Trophoblast cell (in vitro differentiated cells and primary cell): ENCODE measurements at regions not wholly inside any gene's neighbourhood (a gene's known extent, or its start where the extent isn't known, plus 50 kb on each side); places are given as distances from the start of the nearest gene placed in this dataset.
"Not testable (repeated sequence)": the region's sequence is repeated elsewhere in the genome, so short reads cannot be mapped to it uniquely, and the experiment has no call there.

Experiments
- DNase-seq, 2 donors: peaks; one replicate each; pipeline ENCODE4 v3.0.0-alpha.2; 2016
- H2AFZ ChIP-seq: 2 replicates; pipeline ENCODE4 v1.6.1; 2013; ENCODE audit warnings: low read length, moderate library complexity, mild to moderate bottlenecking; ENCODE audit not compliant: insufficient read depth, poor library complexity
- H2AK5ac ChIP-seq: 2 replicates; pipeline ENCODE4 v1.6.1; 2013; ENCODE audit warnings: mild to moderate bottlenecking, low read length
- H2BK120ac ChIP-seq: 2 replicates; pipeline ENCODE4 v1.6.1; 2013; ENCODE audit warnings: low read length, mild to moderate bottlenecking, moderate library complexity; ENCODE audit not compliant: insufficient read depth, poor library complexity
- H2BK12ac ChIP-seq: 2 replicates; pipeline ENCODE4 v1.6.1; 2013; ENCODE audit warnings: mild to moderate bottlenecking, low read length, moderate library complexity
- H2BK5ac ChIP-seq: 2 replicates; pipeline ENCODE4 v1.6.1; 2013; ENCODE audit warnings: low read length, low read depth, moderate library complexity, mild to moderate bottlenecking; ENCODE audit not compliant: poor library complexity
- H3K14ac ChIP-seq: 2 replicates; pipeline ENCODE4 v1.6.1; 2013; ENCODE audit warnings: mild to moderate bottlenecking, low read length
- H3K18ac ChIP-seq: 2 replicates; pipeline ENCODE4 v1.6.1; 2013; ENCODE audit warnings: mild to moderate bottlenecking, low read length
- H3K23ac ChIP-seq: 2 replicates; pipeline ENCODE4 v1.6.1; 2013; ENCODE audit warnings: low read length
- H3K27ac ChIP-seq: 2 replicates; pipeline ENCODE4 v1.5.1; 2013; ENCODE audit warnings: low read depth, mild to moderate bottlenecking, inconsistent platforms, low read length, moderate library complexity
- H3K27me3 ChIP-seq: 2 replicates; pipeline ENCODE4 v1.6.1; 2013; ENCODE audit warnings: inconsistent platforms, mild to moderate bottlenecking, low read length, moderate library complexity; ENCODE audit not compliant: insufficient read depth
- H3K36me3 ChIP-seq, 2 experiments: 1 replicate in 1 of 2; 2 replicates in 1 of 2; pipeline ENCODE4 v1.6.1; 2013; ENCODE audit warnings: low read length in 2 of 2, mild to moderate bottlenecking in 2 of 2, moderate library complexity in 1 of 2; ENCODE audit not compliant: insufficient read depth in 2 of 2, control insufficient read depth in 1 of 2
- H3K4ac ChIP-seq: 2 replicates; pipeline ENCODE4 v1.6.1; 2013; ENCODE audit warnings: low read depth, mild to moderate bottlenecking, low read length, moderate library complexity
- H3K4me1 ChIP-seq, 2 experiments: 1 replicate in 1 of 2; 2 replicates in 1 of 2; pipeline ENCODE4 v1.6.1; 2013; ENCODE audit warnings: low read length in 2 of 2, mild to moderate bottlenecking in 2 of 2, moderate library complexity in 1 of 2; ENCODE audit not compliant: insufficient read depth in 2 of 2, control insufficient read depth in 1 of 2
- H3K4me2 ChIP-seq: 2 replicates; pipeline ENCODE4 v1.6.1; 2013; ENCODE audit warnings: inconsistent platforms, mild to moderate bottlenecking, low read length, moderate library complexity
- H3K4me3 ChIP-seq: 2 replicates; pipeline ENCODE4 v1.5.1; 2013; ENCODE audit warnings: mild to moderate bottlenecking, low read depth, low read length, inconsistent platforms
- H3K79me1 ChIP-seq: one replicate; pipeline ENCODE4 v1.6.1; 2013; ENCODE audit warnings: low read length
- H3K79me2 ChIP-seq: 2 replicates; pipeline ENCODE4 v1.6.1; 2013; ENCODE audit warnings: low read length, mild to moderate bottlenecking; ENCODE audit not compliant: control insufficient read depth, insufficient read depth, poor library complexity
- H3K9ac ChIP-seq: 2 replicates; pipeline ENCODE4 v1.6.1; 2013; ENCODE audit warnings: mild to moderate bottlenecking, low read length
- H3K9me3 ChIP-seq: 2 replicates; pipeline ENCODE4 v1.6.1; 2013; ENCODE audit warnings: low read depth, mild to moderate bottlenecking, control low read depth, inconsistent platforms, low read length; ENCODE audit not compliant: insufficient read depth
- H4K12ac ChIP-seq: 2 replicates; pipeline ENCODE4 v1.6.1; 2013; ENCODE audit warnings: low read depth, mild to moderate bottlenecking, low read length, moderate library complexity
- H4K8ac ChIP-seq: 2 replicates; pipeline ENCODE4 v1.6.1; 2013; ENCODE audit warnings: low read depth, mild to moderate bottlenecking, low read length, moderate library complexity
- H4K91ac ChIP-seq: one replicate; pipeline ENCODE4 v1.6.1; 2013; ENCODE audit warnings: low read depth, mild to moderate bottlenecking, low read length, moderate library complexity
- WGBS: extraction: QIAGEN DNeasy Blood & Tissue Kit; methylation state at CpG from one replicate; pipeline ENCODE4 v1.1.7; 2013; ENCODE audit warnings: missing lambda C conversion rate; ENCODE audit not compliant: insufficient read length, insufficient coverage; ENCODE audit errors: extremely low coverage; 5-methylcytosine and 5-hydroxymethylcytosine counted together

DNA sequence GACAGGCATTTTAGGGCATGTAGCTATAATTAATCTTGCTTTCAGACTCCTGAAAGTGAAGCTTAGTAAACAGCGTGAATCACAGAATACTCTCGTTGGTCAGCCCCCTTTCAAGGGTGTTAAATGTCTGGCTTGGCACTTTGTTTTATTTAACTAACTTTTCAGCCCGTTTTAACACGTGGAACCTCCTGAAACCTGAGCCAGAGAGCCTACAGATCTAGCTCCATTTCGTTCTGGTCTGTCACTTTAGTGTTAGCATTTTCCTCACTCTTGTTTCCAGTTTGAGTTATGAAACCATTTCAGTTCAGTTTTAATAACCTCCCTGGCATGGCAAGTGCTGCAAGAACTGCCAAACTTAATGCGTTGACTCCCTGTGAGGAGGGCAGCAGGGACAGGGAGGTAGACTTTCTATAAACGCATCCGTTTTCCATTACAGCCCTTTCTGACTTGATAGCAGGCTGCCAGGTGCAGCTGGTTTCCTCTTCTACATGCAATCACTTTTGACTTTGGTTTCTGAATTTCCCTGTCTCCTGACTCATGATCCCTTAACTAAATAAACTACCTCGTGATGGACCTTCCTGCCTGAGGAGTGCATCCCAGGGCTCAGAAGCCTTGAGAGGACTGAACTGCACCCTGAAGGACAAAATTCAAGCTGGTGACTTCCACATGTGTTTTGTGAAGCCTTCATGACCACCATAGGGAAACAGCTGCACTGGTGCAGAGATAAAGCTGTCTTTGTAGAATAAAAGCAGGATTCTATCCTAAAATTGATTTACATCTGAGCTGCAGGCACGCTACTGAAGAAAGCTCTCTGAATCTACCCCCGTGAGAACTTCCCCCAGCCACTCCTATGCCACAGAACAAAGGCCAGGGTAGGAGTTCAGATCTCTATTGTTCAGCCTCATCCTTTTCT, 192.6 kb downstream of the DLEU7 start:
- H3K14ac ChIP-seq: no peak overlapping the region
- H3K23ac ChIP-seq: no peak overlapping the region
- H2BK5ac ChIP-seq: peak overlapping the region; percentile 40
- H2BK120ac ChIP-seq: no peak overlapping the region
- WGBS: no CpG with 5 or more reads among the region's 11 CpGs
- no peaks in the 10 kb centered on the region for H3K79me2 ChIP-seq
- no peaks in the 10 kb centered on the region for H3K27me3 ChIP-seq
- no peak overlapping the region for H3K9ac ChIP-seq
- H4K8ac ChIP-seq: no peak overlapping the region
- H4K12ac ChIP-seq: no peak overlapping the region
- DNase-seq: no peak
- no peak overlapping the region for H2AFZ ChIP-seq
- no peaks in the 10 kb centered on the region for H3K4me1 ChIP-seq
- no peak overlapping the region for H4K91ac ChIP-seq
- H3K36me3 ChIP-seq: no peaks in the 10 kb centered on the region
- no peaks in the 10 kb centered on the region for H3K9me3 ChIP-seq
- no peak overlapping the region for H3K18ac ChIP-seq
- H3K4me3 ChIP-seq: no peak overlapping the region
- no peak overlapping the region for H3K4me2 ChIP-seq
- H3K27ac ChIP-seq: no peak overlapping the region
- no peak overlapping the region for H2BK12ac ChIP-seq
- H2AK5ac ChIP-seq: no peak overlapping the region
- H3K79me1 ChIP-seq: no peaks in the 10 kb centered on the region
- H3K4ac ChIP-seq: no peak overlapping the region

DNA sequence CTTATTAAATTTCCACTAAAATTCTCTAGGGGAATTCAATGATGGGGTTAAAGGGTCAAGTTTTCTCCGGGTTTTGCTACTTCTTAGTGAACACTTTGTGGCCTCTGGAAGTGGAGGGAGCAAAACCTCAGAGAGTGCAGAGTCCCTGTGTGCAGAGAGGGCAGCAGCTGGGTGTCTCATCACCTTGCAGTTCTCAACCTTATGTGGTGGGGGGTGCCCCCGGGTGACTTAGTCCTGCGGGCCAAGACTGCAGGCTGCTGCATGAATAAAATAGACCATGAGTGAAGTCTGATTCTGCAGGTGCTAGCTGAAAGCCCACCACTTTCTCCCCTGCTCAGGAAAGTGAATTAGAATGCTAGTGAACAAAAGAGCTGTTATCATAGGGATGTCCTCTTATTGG, 191.6 kb downstream of the DLEU7 start:
- H2AK5ac ChIP-seq: no peak overlapping the region
- H2BK5ac ChIP-seq: no peak overlapping the region
- no peaks in the 10 kb centered on the region for H3K79me2 ChIP-seq
- H3K9ac ChIP-seq: no peak overlapping the region
- no peak overlapping the region for H3K23ac ChIP-seq
- H3K79me1 ChIP-seq: no peaks in the 10 kb centered on the region
- H3K4me3 ChIP-seq: no peak overlapping the region
- no peak overlapping the region for H3K27ac ChIP-seq
- H2BK120ac ChIP-seq: no peak overlapping the region
- no CpG with 5 or more reads among the region's 3 CpGs for WGBS
- no peak overlapping the region for H4K8ac ChIP-seq
- H3K18ac ChIP-seq: no peak overlapping the region
- no peaks in the 10 kb centered on the region for H3K36me3 ChIP-seq
- H4K91ac ChIP-seq: no peak overlapping the region
- H4K12ac ChIP-seq: no peak overlapping the region
- H3K4ac ChIP-seq: no peak overlapping the region
- H3K4me1 ChIP-seq: no peaks in the 10 kb centered on the region
- H3K4me2 ChIP-seq: no peak overlapping the region
- no peaks in the 10 kb centered on the region for H3K9me3 ChIP-seq
- no peak for DNase-seq
- no peak overlapping the region for H2BK12ac ChIP-seq
- H3K14ac ChIP-seq: no peak overlapping the region
- no peak overlapping the region for H2AFZ ChIP-seq
- H3K27me3 ChIP-seq: no peaks in the 10 kb centered on the region

DNA sequence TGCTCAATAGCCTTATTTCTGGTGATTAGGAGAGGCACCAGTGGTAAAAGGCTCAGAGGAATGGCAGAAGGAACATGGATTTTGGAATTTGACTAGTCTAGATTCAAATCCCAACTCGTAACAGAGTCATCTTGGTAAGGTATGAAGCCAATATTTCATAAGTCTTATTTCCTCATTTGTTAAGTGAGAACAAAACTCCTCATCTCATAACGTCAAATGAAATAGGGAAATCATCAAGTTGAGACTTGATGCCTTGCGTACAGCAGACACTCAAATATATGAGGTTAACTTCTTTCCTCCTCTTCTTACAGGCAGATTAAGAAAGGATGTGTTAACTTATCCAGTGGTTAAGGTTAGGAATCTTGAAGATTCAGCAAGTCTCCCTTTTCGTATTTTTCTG, 189.2 kb downstream of the DLEU7 start:
- no peak overlapping the region for H4K91ac ChIP-seq
- H3K18ac ChIP-seq: no peak overlapping the region
- no CpG with 5 or more reads among the region's 4 CpGs for WGBS

DNA sequence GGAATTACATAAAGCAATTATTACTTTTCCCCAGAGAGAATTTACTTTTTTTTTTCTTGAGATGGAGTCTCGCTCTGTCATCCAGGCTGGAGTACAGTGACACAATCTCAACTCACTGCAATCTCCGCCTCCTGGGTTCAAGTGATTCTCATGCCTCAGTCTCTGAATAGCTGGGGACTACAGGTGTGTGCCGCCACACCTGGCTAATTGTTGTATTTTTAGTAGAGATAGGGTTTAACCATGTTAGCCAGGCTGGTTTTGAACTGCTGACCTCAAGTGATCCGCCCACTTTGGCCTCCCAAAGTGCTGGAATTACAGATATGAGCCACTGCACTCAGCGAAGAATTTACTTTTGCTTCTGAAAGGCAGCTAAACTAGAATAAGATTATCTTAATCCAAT, 181.6 kb downstream of the DLEU7 start:
- not testable (repeated sequence) for H3K79me1 ChIP-seq, H3K27me3 ChIP-seq, H3K4me2 ChIP-seq, H3K4ac ChIP-seq, H2BK5ac ChIP-seq, H4K91ac ChIP-seq, H2BK12ac ChIP-seq, H3K36me3 ChIP-seq, H3K18ac ChIP-seq, H3K23ac ChIP-seq, H3K14ac ChIP-seq, H2AFZ ChIP-seq, H3K79me2 ChIP-seq, H4K8ac ChIP-seq, H3K27ac ChIP-seq, H3K9me3 ChIP-seq, H4K12ac ChIP-seq, H3K4me3 ChIP-seq, H3K4me1 ChIP-seq, H2AK5ac ChIP-seq, H3K9ac ChIP-seq, H2BK120ac ChIP-seq
- DNase-seq: peak; percentile 53 to 68
- WGBS: no CpG with 5 or more reads among the region's 5 CpGs

More for the DNA sequence above, 189.2 kb downstream of the DLEU7 start:
- H2AK5ac ChIP-seq: no peak overlapping the region
- no peak for DNase-seq
- H3K4ac ChIP-seq: no peak overlapping the region
- H4K8ac ChIP-seq: no peak overlapping the region
- no peaks in the 10 kb centered on the region for H3K79me2 ChIP-seq
- H2BK12ac ChIP-seq: no peak overlapping the region
- no peaks in the 10 kb centered on the region for H3K79me1 ChIP-seq
- no peaks in the 10 kb centered on the region for H3K27me3 ChIP-seq
- H2BK120ac ChIP-seq: no peak overlapping the region
- H3K4me2 ChIP-seq: no peak overlapping the region
- H3K14ac ChIP-seq: no peak overlapping the region
- H3K4me1 ChIP-seq: no peaks in the 10 kb centered on the region
- no peak overlapping the region for H3K4me3 ChIP-seq
- no peak overlapping the region for H2BK5ac ChIP-seq
- H3K27ac ChIP-seq: no peak overlapping the region
- no peaks in the 10 kb centered on the region for H3K9me3 ChIP-seq
- no peak overlapping the region for H3K9ac ChIP-seq
- no peaks in the 10 kb centered on the region for H3K36me3 ChIP-seq
- no peak overlapping the region for H3K23ac ChIP-seq
- H4K12ac ChIP-seq: no peak overlapping the region
- no peak overlapping the region for H2AFZ ChIP-seq
